HEK293 (cell line): ENCODE measurements at regions not wholly inside any gene's neighbourhood (a gene's known extent, or its start where the extent isn't known, plus 50 kb on each side); places are given as distances from the start of the nearest gene placed in this dataset.

Experiments used
- CTCF ChIA-PET: fragments of 350-600 bp; formaldehyde crosslinking; extraction: SDS; loops from one replicate; lab custom pipeline; 2021; ENCODE audit warnings: antibody characterized with exemption; lab: Yijun Ruan, JAX
- POLR2A ChIA-PET: fragments of 300-600 bp; formaldehyde crosslinking; extraction: SDS; loops from one replicate; lab custom pipeline; 2020; ENCODE audit warnings: antibody characterized with exemption, inconsistent platforms; lab: Yijun Ruan, JAX
- H3K27ac ChIP-seq: fragments of 200-500 bp; sonication (Bioruptor generic); 2 replicates; pipeline ENCODE4 v1.5.1; 2014; ENCODE audit warnings: low read depth, low read length, control low read depth, inconsistent platforms; ENCODE audit errors: extremely low read depth
- H3K36me3 ChIP-seq, 2 experiments: fragments of 200-500 bp in 1 of 2; sonication (Bioruptor generic) in 1 of 2; 1 replicate in 1 of 2; 2 replicates in 1 of 2; pipeline ENCODE4 v1.5.1; 2014 to 2017; ENCODE audit warnings: inconsistent platforms in 2 of 2, low read length in 2 of 2; ENCODE audit not compliant: control insufficient read depth in 2 of 2, insufficient read depth in 1 of 2
- H3K4me1 ChIP-seq: fragments of 200-500 bp; sonication (Bioruptor generic); 2 replicates; pipeline ENCODE4 v1.5.1; 2014; ENCODE audit warnings: mild to moderate bottlenecking, low read length, inconsistent platforms; ENCODE audit not compliant: control insufficient read depth, insufficient read depth
- H3K4me3 ChIP-seq: 2 replicates; pipeline ENCODE4 v1.5.1; 2011; ENCODE audit warnings: low read depth, mild to moderate bottlenecking, control low read depth, low read length, moderate library complexity
- H3K9me3 ChIP-seq: fragments of 200-500 bp; sonication (Bioruptor generic); 2 replicates; pipeline ENCODE4 v1.5.1; 2014; ENCODE audit warnings: low read depth, low read length, inconsistent platforms; ENCODE audit not compliant: control insufficient read depth, insufficient read depth
- KLF7 ChIP-seq: fragments of 450-650 bp; formaldehyde crosslinking; IDR thresholded peaks from 2 replicates; pipeline ENCODE4 v1.5.1; 2016; ENCODE audit warnings: missing biosample characterization, missing genetic modification characterization, borderline replicate concordance
- PRDM1 ChIP-seq: fragments of 450-650 bp; formaldehyde crosslinking; IDR thresholded peaks from 2 replicates; pipeline ENCODE4; 2016; ENCODE audit warnings: missing biosample characterization, missing genetic modification characterization
- REST ChIP-seq: fragments of 450-650 bp; formaldehyde crosslinking; IDR thresholded peaks from 2 replicates; pipeline ENCODE4 v1.5.1; 2016; ENCODE audit warnings: missing biosample characterization, missing genetic modification characterization
- SCRT2 ChIP-seq: fragments of 450-650 bp; formaldehyde crosslinking; IDR thresholded peaks from 2 replicates; pipeline ENCODE4 v1.5.1; 2016; ENCODE audit warnings: missing biosample characterization, missing genetic modification characterization
- TCF7L2 ChIP-seq: IDR thresholded peaks from 2 replicates; pipeline ENCODE4 v1.6.1; 2011; ENCODE audit warnings: low read depth, mild to moderate bottlenecking, inconsistent platforms, low read length, moderate library complexity, borderline replicate concordance
- ZBTB17 ChIP-seq: fragments of 450-650 bp; formaldehyde crosslinking; IDR thresholded peaks from 2 replicates; pipeline ENCODE4 v1.5.1; 2016; ENCODE audit warnings: missing biosample characterization, missing genetic modification characterization
- ZBTB20 ChIP-seq: fragments of 450-650 bp; formaldehyde crosslinking; IDR thresholded peaks from 2 replicates; pipeline ENCODE4 v1.5.1; 2016; ENCODE audit warnings: missing biosample characterization, missing genetic modification characterization
- ZBTB21 ChIP-seq: fragments of 450-650 bp; formaldehyde crosslinking; IDR thresholded peaks from 2 replicates; pipeline ENCODE4 v1.5.1; 2017; ENCODE audit warnings: missing biosample characterization, missing genetic modification characterization
- ZBTB48 ChIP-seq: fragments of 450-650 bp; formaldehyde crosslinking; IDR thresholded peaks from 2 replicates; pipeline ENCODE4 v1.5.1; 2016; ENCODE audit warnings: missing biosample characterization, missing genetic modification characterization
- ZEB2 ChIP-seq: fragments of 450-650 bp; formaldehyde crosslinking; IDR thresholded peaks from 2 replicates; pipeline ENCODE4 v1.5.1; 2016; ENCODE audit warnings: missing biosample characterization, missing genetic modification characterization
- ZIC2 ChIP-seq: fragments of 450-650 bp; formaldehyde crosslinking; IDR thresholded peaks from 2 replicates; pipeline ENCODE4 v1.5.1; 2016; ENCODE audit warnings: missing biosample characterization, missing genetic modification characterization
- ZNF10 ChIP-seq: fragments of 450-650 bp; formaldehyde crosslinking; IDR thresholded peaks from 2 replicates; pipeline ENCODE4 v1.5.1; 2017; ENCODE audit warnings: missing biosample characterization, missing genetic modification characterization
- ZNF146 ChIP-seq: fragments of 450-650 bp; formaldehyde crosslinking; IDR thresholded peaks from 2 replicates; pipeline ENCODE4 v1.5.1; 2016; ENCODE audit warnings: missing biosample characterization, missing genetic modification characterization
- ZNF157 ChIP-seq: fragments of 450-650 bp; formaldehyde crosslinking; IDR thresholded peaks from 2 replicates; pipeline ENCODE4 v1.5.1; 2016; ENCODE audit warnings: missing biosample characterization, missing genetic modification characterization
- ZNF292 ChIP-seq: fragments of 450-650 bp; formaldehyde crosslinking; IDR thresholded peaks from 2 replicates; pipeline ENCODE4 v1.5.1; 2016; ENCODE audit warnings: low read depth, missing biosample characterization, missing genetic modification characterization, borderline replicate concordance
- ZNF350 ChIP-seq: fragments of 450-650 bp; formaldehyde crosslinking; IDR thresholded peaks from 2 replicates; pipeline ENCODE4 v1.5.0; 2017; ENCODE audit warnings: missing biosample characterization, mild to moderate bottlenecking, missing genetic modification characterization
- ZNF366 ChIP-seq: fragments of 450-650 bp; formaldehyde crosslinking; conservative IDR thresholded peaks from 2 replicates; pipeline ENCODE4 v1.5.1; 2016; ENCODE audit warnings: missing biosample characterization, missing genetic modification characterization
- ZNF37A ChIP-seq: fragments of 450-650 bp; IDR thresholded peaks from 2 replicates; pipeline ENCODE4 v1.5.1; 2018; ENCODE audit warnings: missing biosample characterization, missing genetic modification characterization
- ZNF488 ChIP-seq: fragments of 450-650 bp; formaldehyde crosslinking; IDR thresholded peaks from 2 replicates; pipeline ENCODE4 v1.5.1; 2016; ENCODE audit warnings: missing biosample characterization, missing genetic modification characterization
- ZNF514 ChIP-seq: fragments of 450-650 bp; formaldehyde crosslinking; IDR thresholded peaks from 2 replicates; pipeline ENCODE4 v1.5.1; 2016; ENCODE audit warnings: missing biosample characterization, missing genetic modification characterization
- ZNF558 ChIP-seq: fragments of 450-650 bp; formaldehyde crosslinking; IDR thresholded peaks from 2 replicates; pipeline ENCODE4 v1.5.1; 2016; ENCODE audit warnings: missing biosample characterization, missing genetic modification characterization
- ZNF560 ChIP-seq: fragments of 450-650 bp; formaldehyde crosslinking; IDR thresholded peaks from 2 replicates; pipeline ENCODE4 v1.5.1; 2017; ENCODE audit warnings: missing biosample characterization, missing genetic modification characterization, borderline replicate concordance
- ZNF658 ChIP-seq: fragments of 450-650 bp; formaldehyde crosslinking; IDR thresholded peaks from 2 replicates; pipeline ENCODE4; 2016; ENCODE audit warnings: missing biosample characterization, missing genetic modification characterization
- ZNF664 ChIP-seq: fragments of 450-650 bp; formaldehyde crosslinking; IDR thresholded peaks from 2 replicates; pipeline ENCODE4 v1.5.1; 2016; ENCODE audit warnings: missing biosample characterization, missing genetic modification characterization
- ZNF701 ChIP-seq: fragments of 450-650 bp; formaldehyde crosslinking; IDR thresholded peaks from 2 replicates; pipeline ENCODE4 v1.5.1; 2016; ENCODE audit warnings: missing biosample characterization, missing genetic modification characterization
- ZNF776 ChIP-seq: fragments of 450-650 bp; formaldehyde crosslinking; IDR thresholded peaks from 2 replicates; pipeline ENCODE4 v1.5.0; 2017; ENCODE audit warnings: missing biosample characterization, missing genetic modification characterization, borderline replicate concordance
- ZNF837 ChIP-seq: fragments of 450-650 bp; formaldehyde crosslinking; IDR thresholded peaks from 2 replicates; pipeline ENCODE4 v1.5.1; 2016; ENCODE audit warnings: missing biosample characterization, missing genetic modification characterization
- ZSCAN16 ChIP-seq: fragments of 450-650 bp; formaldehyde crosslinking; IDR thresholded peaks from 2 replicates; pipeline ENCODE4 v1.5.1; 2016; ENCODE audit warnings: missing biosample characterization, missing genetic modification characterization
- ZXDB ChIP-seq: fragments of 450-650 bp; formaldehyde crosslinking; IDR thresholded peaks from 2 replicates; pipeline ENCODE4 v1.5.1; 2016; ENCODE audit warnings: missing biosample characterization, missing genetic modification characterization

GRCh38 chr6:30007132-30007764 lies 53.8 kb upstream of the POLR1H start:
- CTCF ChIA-PET, result no interaction called here
- TF ChIP-seq ZNF776 (tag by site-specific recombination) (no peak), ZNF664 (tag by site-specific recombination) (no peak), ZSCAN16 (tag by site-specific recombination) (no peak), ZBTB21 (tag by site-specific recombination) (no peak), ZNF837 (tag by site-specific recombination) (no peak), KLF7 (tag by site-specific recombination) (no peak), ZNF560 (no peak), ZXDB (tag by site-specific recombination) (no peak), ZNF10 (tag by site-specific recombination) (no peak), ZNF366 (tag by site-specific recombination) (no peak)
- no peaks in the 10 kb centered on the region for H3K36me3 ChIP-seq
- POLR2A ChIA-PET, result no interaction called here
- no peaks in the 10 kb centered on the region for H3K4me1 ChIP-seq
- H3K4me3 ChIP-seq, result no peak overlapping the region
- H3K27ac ChIP-seq, result no peak overlapping the region
- H3K9me3 ChIP-seq, result no peaks in the 10 kb centered on the region

GRCh38 chr6:30009113-30009512 lies 52.0 kb upstream of the POLR1H start:
- no peak overlapping the region for H3K27ac ChIP-seq
- H3K4me3 ChIP-seq, result no peak overlapping the region
- no peaks in the 10 kb centered on the region for H3K9me3 ChIP-seq
- ChIA-PET POLR2A (no interaction called here), CTCF (interaction anchor here (0.6 to 3.9 kb wide), 5 partner anchors 11 to 307 kb away, joined by 3 to 32 read pairs (median 3); no protein-coding TSS in a partner anchor)
- no peak for TF ChIP-seq ZNF146
- TF ChIP-seq ZNF157 (tag by site-specific recombination), result no peak
- TF ChIP-seq ZNF514 (tag by site-specific recombination), result no peak
- no peak for TF ChIP-seq ZEB2 (tag by site-specific recombination)
- TF ChIP-seq TCF7L2, result no peak
- TF ChIP-seq ZIC2 (tag by site-specific recombination), result no peak
- TF ChIP-seq ZBTB21 (tag by site-specific recombination), result no peak
- no peak for TF ChIP-seq ZNF350 (tag by site-specific recombination)
- TF ChIP-seq ZNF37A, result no peak
- TF ChIP-seq ZNF292 (tag by site-specific recombination), result no peak
- TF ChIP-seq PRDM1, result no peak
- TF ChIP-seq ZBTB17 (tag by site-specific recombination), result no peak
- no peak for TF ChIP-seq SCRT2 (tag by site-specific recombination)
- no peak for TF ChIP-seq ZNF658 (tag by site-specific recombination)
- TF ChIP-seq ZBTB20 (tag by site-specific recombination), result no peak
- TF ChIP-seq ZNF701 (tag by site-specific recombination), result no peak
- no peak for TF ChIP-seq REST (tag by site-specific recombination)
- no peak for TF ChIP-seq ZNF558 (tag by site-specific recombination)
- no peak for TF ChIP-seq ZBTB48 (tag by site-specific recombination)
- TF ChIP-seq ZNF488 (tag by site-specific recombination), result no peak
- no peaks in the 10 kb centered on the region for H3K36me3 ChIP-seq
- no peaks in the 10 kb centered on the region for H3K4me1 ChIP-seq
